ENCODE measurements at regions not wholly inside any gene's neighbourhood (a gene's known extent, or its start where the extent isn't known, plus 50 kb on each side); places are given as distances from the start of the nearest gene placed in this dataset.

DNA sequence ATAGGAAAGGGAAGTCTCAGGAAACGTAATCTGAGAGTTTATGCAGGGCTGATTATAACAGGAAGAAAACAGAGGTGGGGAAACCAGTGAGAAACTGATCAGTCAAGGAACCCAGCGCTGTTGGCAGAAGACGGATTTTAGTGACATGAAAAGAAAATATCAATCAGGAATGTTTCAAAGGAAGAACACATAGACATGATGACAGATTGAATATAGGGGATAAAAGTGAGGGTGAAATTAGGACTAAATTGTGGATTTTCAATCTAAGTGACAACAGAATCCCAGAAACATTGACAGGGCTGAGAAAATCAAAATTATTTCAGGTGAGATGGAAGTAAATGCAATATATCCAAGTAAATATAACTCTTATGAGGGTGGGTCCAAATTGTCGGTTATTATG lies 199.8 kb upstream of the CCDC150 start:
- Histone ChIP-seq H3K4me1 (ENCODE audit: control insufficient read depth in 2 of 3, insufficient read depth in 2 of 3, low read depth in 1 of 3, low read length in 3 of 3) (no peaks in the 10 kb centered on the region), H3K9me3 (ENCODE audit: control insufficient read depth in 2 of 3, insufficient read depth in 1 of 3, low read length in 3 of 3) (no peaks in the 10 kb centered on the region), H3K27me3 (ENCODE audit: control insufficient read depth, insufficient read depth, low read length) (no peaks in the 10 kb centered on the region), H3K27ac (ENCODE audit: low read depth in 2 of 2, low read length in 2 of 2) (no peak overlapping the region), H3K4me3 (ENCODE audit: low read length in 3 of 3) (no peak overlapping the region), H3K9ac (ENCODE audit: low read length in 3 of 3) (no peak overlapping the region), H3K36me3 (ENCODE audit: control insufficient read depth in 2 of 3, insufficient read depth in 3 of 3, low read length in 3 of 3) (no peaks in the 10 kb centered on the region)
- TF ChIP-seq, protein P1, sequence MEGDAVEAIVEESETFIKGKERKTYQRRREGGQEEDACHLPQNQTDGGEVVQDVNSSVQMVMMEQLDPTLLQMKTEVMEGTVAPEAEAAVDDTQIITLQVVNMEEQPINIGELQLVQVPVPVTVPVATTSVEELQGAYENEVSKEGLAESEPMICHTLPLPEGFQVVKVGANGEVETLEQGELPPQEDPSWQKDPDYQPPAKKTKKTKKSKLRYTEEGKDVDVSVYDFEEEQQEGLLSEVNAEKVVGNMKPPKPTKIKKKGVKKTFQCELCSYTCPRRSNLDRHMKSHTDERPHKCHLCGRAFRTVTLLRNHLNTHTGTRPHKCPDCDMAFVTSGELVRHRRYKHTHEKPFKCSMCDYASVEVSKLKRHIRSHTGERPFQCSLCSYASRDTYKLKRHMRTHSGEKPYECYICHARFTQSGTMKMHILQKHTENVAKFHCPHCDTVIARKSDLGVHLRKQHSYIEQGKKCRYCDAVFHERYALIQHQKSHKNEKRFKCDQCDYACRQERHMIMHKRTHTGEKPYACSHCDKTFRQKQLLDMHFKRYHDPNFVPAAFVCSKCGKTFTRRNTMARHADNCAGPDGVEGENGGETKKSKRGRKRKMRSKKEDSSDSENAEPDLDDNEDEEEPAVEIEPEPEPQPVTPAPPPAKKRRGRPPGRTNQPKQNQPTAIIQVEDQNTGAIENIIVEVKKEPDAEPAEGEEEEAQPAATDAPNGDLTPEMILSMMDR (IDR thresholded peaks at IDR 0.05; ENCODE audit: borderline replicate concordance, extremely low read depth, insufficient read depth): no peak
- DNase-seq (no peak), FAIRE-seq (no peak)
- intact Hi-C loops (cut with DNase I): no loop called here

DNA sequence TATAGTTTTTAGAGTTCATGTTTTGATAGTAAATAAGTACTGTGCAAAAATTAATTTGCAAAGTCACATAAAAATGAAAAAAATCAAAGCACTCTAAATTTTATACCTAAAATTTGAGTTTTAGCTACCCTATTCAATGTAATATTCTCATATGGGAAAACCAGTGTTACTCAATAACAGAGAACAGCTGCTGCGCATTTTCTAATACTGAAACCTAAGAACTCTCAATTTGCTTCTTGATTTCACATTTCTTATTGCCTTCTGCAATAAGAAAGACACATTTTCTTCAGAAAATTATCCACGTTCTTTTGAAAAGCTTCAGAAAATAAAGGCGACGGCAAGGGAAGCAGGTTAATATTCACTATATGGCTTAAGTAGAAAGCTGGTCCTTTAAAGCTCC lies 199.1 kb upstream of the CCDC150 start:
- DNase-seq (no peak), FAIRE-seq (no peak)
- Histone ChIP-seq H3K27me3 (ENCODE audit: control insufficient read depth, insufficient read depth, low read length) (no peaks in the 10 kb centered on the region), H3K27ac (ENCODE audit: low read depth in 2 of 2, low read length in 2 of 2) (no peak overlapping the region), H3K9me3 (ENCODE audit: control insufficient read depth in 2 of 3, insufficient read depth in 1 of 3, low read length in 3 of 3) (no peaks in the 10 kb centered on the region), H3K36me3 (ENCODE audit: control insufficient read depth in 2 of 3, insufficient read depth in 3 of 3, low read length in 3 of 3) (no peaks in the 10 kb centered on the region), H3K9ac (ENCODE audit: low read length in 3 of 3) (no peak overlapping the region), H3K4me1 (ENCODE audit: control insufficient read depth in 2 of 3, insufficient read depth in 2 of 3, low read depth in 1 of 3, low read length in 3 of 3) (no peaks in the 10 kb centered on the region), H3K4me3 (ENCODE audit: low read length in 3 of 3) (no peak overlapping the region)
- TF ChIP-seq, protein P1 (IDR thresholded peaks at IDR 0.05; ENCODE audit: borderline replicate concordance, extremely low read depth, insufficient read depth): no peak
- intact Hi-C loops (cut with DNase I): no loop called here

DNA sequence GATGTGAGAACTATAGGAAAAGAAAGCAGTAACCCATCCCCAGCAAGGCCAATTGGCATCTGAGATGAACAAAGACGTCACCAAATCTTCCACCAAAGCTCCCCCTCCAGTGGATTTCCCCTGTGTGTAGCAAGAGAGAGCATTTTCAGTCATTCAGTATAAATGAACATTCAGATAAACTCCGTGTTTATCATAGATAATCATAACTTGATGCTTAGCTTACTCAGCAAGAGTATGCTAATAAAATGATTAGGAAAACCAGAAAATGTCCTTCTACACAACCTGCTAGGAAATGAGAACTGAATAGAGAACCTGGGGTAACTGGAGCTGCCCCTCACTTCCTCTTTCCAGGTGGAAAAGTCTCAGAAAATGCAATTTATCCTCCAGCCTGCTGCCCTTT lies 198.0 kb upstream of the CCDC150 start:
- FAIRE-seq: no peak
- intact Hi-C loops (cut with DNase I): no loop called here
- DNase-seq: no peak
- Histone ChIP-seq H3K27ac (ENCODE audit: low read depth in 2 of 2, low read length in 2 of 2) (no peak overlapping the region), H3K4me3 (ENCODE audit: low read length in 3 of 3) (no peak overlapping the region), H3K9ac (ENCODE audit: low read length in 3 of 3) (no peak overlapping the region), H3K9me3 (ENCODE audit: control insufficient read depth in 2 of 3, insufficient read depth in 1 of 3, low read length in 3 of 3) (no peaks in the 10 kb centered on the region), H3K27me3 (ENCODE audit: control insufficient read depth, insufficient read depth, low read length) (no peaks in the 10 kb centered on the region), H3K4me1 (ENCODE audit: control insufficient read depth in 2 of 3, insufficient read depth in 2 of 3, low read depth in 1 of 3, low read length in 3 of 3) (no peaks in the 10 kb centered on the region), H3K36me3 (ENCODE audit: control insufficient read depth in 2 of 3, insufficient read depth in 3 of 3, low read length in 3 of 3) (no peaks in the 10 kb centered on the region)
- TF ChIP-seq, protein P1 (IDR thresholded peaks at IDR 0.05; ENCODE audit: borderline replicate concordance, extremely low read depth, insufficient read depth): no peak

DNA sequence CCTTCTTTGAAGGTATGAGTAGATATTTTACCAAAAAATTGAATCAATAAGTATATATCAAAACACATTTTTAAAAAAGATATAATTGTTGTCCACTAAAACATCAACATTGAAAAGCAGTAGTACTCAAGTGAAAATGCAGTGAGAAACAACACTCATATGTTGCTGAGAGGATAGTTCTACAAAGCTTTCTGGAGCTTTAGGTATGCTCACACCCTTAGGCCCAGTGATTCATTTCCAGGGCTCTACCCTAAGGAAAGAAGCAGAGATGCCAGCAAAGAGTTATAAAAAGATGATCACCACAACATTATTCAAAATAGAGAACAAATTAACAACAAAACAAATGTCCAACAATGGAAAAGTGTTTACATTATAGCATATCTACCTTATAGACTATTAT lies 197.3 kb upstream of the CCDC150 start:
- no peak overlapping the region for H3K9ac ChIP-seq (ENCODE audit: low read length in 3 of 3)
- H3K4me3 ChIP-seq (ENCODE audit: low read length in 3 of 3): no peak overlapping the region
- no peak for FAIRE-seq
- DNase-seq: no peak
- intact Hi-C loops (cut with DNase I): no loop called here
- no peaks in the 10 kb centered on the region for H3K27me3 ChIP-seq (ENCODE audit: control insufficient read depth, insufficient read depth, low read length)
- H3K27ac ChIP-seq (ENCODE audit: low read depth in 2 of 2, low read length in 2 of 2): no peak overlapping the region
- H3K36me3 ChIP-seq (ENCODE audit: control insufficient read depth in 2 of 3, insufficient read depth in 3 of 3, low read length in 3 of 3): no peaks in the 10 kb centered on the region
- TF ChIP-seq, protein P1 (IDR thresholded peaks at IDR 0.05; ENCODE audit: borderline replicate concordance, extremely low read depth, insufficient read depth): no peak
- H3K4me1 ChIP-seq (ENCODE audit: control insufficient read depth in 2 of 3, insufficient read depth in 2 of 3, low read depth in 1 of 3, low read length in 3 of 3): no peaks in the 10 kb centered on the region
- no peaks in the 10 kb centered on the region for H3K9me3 ChIP-seq (ENCODE audit: control insufficient read depth in 2 of 3, insufficient read depth in 1 of 3, low read length in 3 of 3)
